K562 (cell line): ENCODE measurements at regions not wholly inside any gene's neighbourhood (a gene's known extent, or its start where the extent isn't known, plus 50 kb on each side); places are given as distances from the start of the nearest gene placed in this dataset.

Source experiments
- ATAC-seq: fragments of 200-7000 bp; cut with Tn5 transposase; 3 replicates; pipeline ENCODE4 v1.9.1; 2020; ENCODE audit warnings: moderate library complexity
- BruUV-seq: library from RNA; stranded (reverse); fragments of 400-500 nt; replicated peaks from 2 replicates; lab custom pipeline; 2021; lab: Mats Ljungman, UMichigan
- CTCF ChIA-PET: fragments of 300-600 bp; formaldehyde crosslinking; extraction: SDS; loops from one replicate; lab custom pipeline; 2021; ENCODE audit warnings: low intra/inter-chr PET ratio; lab: Yijun Ruan, JAX
- POLR2A ChIA-PET: fragments of 300-600, 350-650 bp; sonication (Branson Sonifier 250); formaldehyde crosslinking; extraction: SDS; loops from one replicate; lab custom pipeline; 2021; ENCODE audit warnings: antibody characterized with exemption, inconsistent platforms; lab: Yijun Ruan, JAX
- DNase-seq, 4 experiments: peaks; one replicate each; pipeline versions ENCODE4 v3.0.0 to v3.0.0-alpha.2; 2011 to 2018; ENCODE audit warnings: low spot score in 3 of 4, mixed read lengths in 3 of 4; ENCODE audit errors: extremely low read depth in 1 of 4
- FAIRE-seq: peaks from 2 replicates; lab custom pipeline; 2011; peaks lifted over from hg19 to GRCh38; lab: Jason Lieb, UNC
- H2AFZ ChIP-seq: 2 replicates; pipeline ENCODE4 v1.6.0; 2011; ENCODE audit warnings: low read depth, low read length, control low read depth, inconsistent platforms
- H3K27ac ChIP-seq: fragments of 200-600 bp; 3 replicates; pipeline ENCODE4 v1.8.0; 2011; ENCODE audit warnings: low read depth, mild to moderate bottlenecking, control low read depth, inconsistent platforms, low read length, moderate library complexity, mixed read lengths; ENCODE audit errors: extremely low read depth
- H3K27me3 ChIP-seq, 2 experiments: fragments of 300-600 bp in 1 of 2; 2 replicates in 1 of 2; 3 replicates in 1 of 2; pipeline versions ENCODE4 v1.6.0 to v1.8.0; 2011; ENCODE audit warnings: inconsistent platforms in 2 of 2, low read length in 2 of 2, mild to moderate bottlenecking in 1 of 2, mixed read lengths in 1 of 2, moderate library complexity in 1 of 2; ENCODE audit not compliant: control insufficient read depth in 2 of 2, insufficient read depth in 2 of 2
- H3K36me3 ChIP-seq: fragments of 300-600 bp; 3 replicates; pipeline ENCODE4 v1.8.0; 2011; ENCODE audit warnings: mild to moderate bottlenecking, low read length, inconsistent platforms; ENCODE audit not compliant: control insufficient read depth, insufficient read depth
- H3K4me1 ChIP-seq, 2 experiments: fragments of 200-600 bp in 1 of 2; replicated peaks in 1 of 2; 2 replicates in 1 of 2; 3 replicates in 1 of 2; pipeline versions ENCODE4 v1.5.1 to v1.8.0; 2011; ENCODE audit warnings: inconsistent platforms in 2 of 2, low read length in 2 of 2, mild to moderate bottlenecking in 1 of 2, mixed read lengths in 1 of 2, moderate library complexity in 1 of 2; ENCODE audit not compliant: control insufficient read depth in 2 of 2, insufficient read depth in 2 of 2
- H3K4me2 ChIP-seq: 2 replicates; pipeline ENCODE4 v1.6.1; 2011; ENCODE audit warnings: low read length, control low read depth, inconsistent platforms, mixed read lengths; ENCODE audit not compliant: insufficient read depth
- H3K4me3 ChIP-seq: fragments of 200-600 bp; sonication (generic), shearing (Covaris generic); 2 replicates; pipeline ENCODE4 v1.5.1; 2016; ENCODE audit warnings: control low read depth, inconsistent platforms
- H3K79me2 ChIP-seq: fragments of 200-600 bp; 3 replicates; pipeline ENCODE4 v1.8.0; 2011; ENCODE audit warnings: low read length, inconsistent platforms; ENCODE audit not compliant: control insufficient read depth, insufficient read depth
- H3K9ac ChIP-seq, 2 experiments: 2 replicates each; pipeline versions ENCODE4 v1.6.0 to v1.6.1; 2011; ENCODE audit warnings: low read depth in 2 of 2, low read length in 2 of 2, control low read depth in 1 of 2, inconsistent platforms in 1 of 2, mild to moderate bottlenecking in 1 of 2, mixed read lengths in 1 of 2; ENCODE audit not compliant: insufficient read depth in 1 of 2
- H3K9me1 ChIP-seq: one replicate; pipeline ENCODE4 v1.6.0; 2011; ENCODE audit warnings: inconsistent platforms, mild to moderate bottlenecking, low read length, moderate library complexity; ENCODE audit not compliant: control insufficient read depth, insufficient read depth
- H3K9me3 ChIP-seq: replicated peaks from 2 replicates; pipeline ENCODE4 v1.5.1; 2011; ENCODE audit warnings: low read depth, low read length, inconsistent platforms; ENCODE audit not compliant: control insufficient read depth, insufficient read depth
- H4K20me1 ChIP-seq: replicated peaks from 2 replicates; pipeline ENCODE4 v1.6.1; 2011; ENCODE audit warnings: low read length, inconsistent platforms, mixed read lengths; ENCODE audit not compliant: control insufficient read depth, insufficient read depth
- ADNP ChIP-seq: fragments of 200-800 bp; sonication (Bioruptor generic); IDR thresholded peaks from 2 replicates; pipeline ENCODE4 v1.6.1; 2016; ENCODE audit warnings: missing genetic modification characterization, missing compliant biosample characterization
- MAZ ChIP-seq, 2 experiments: fragments of 450-650 bp in 1 of 2; sonication (generic) in 1 of 2; formaldehyde crosslinking; IDR thresholded peaks in 1 of 2; conservative IDR thresholded peaks in 1 of 2; 2 replicates each; pipeline versions ENCODE4 v1.4.0 to v1.5.0; 2020; ENCODE audit warnings: mild to moderate bottlenecking in 1 of 2, missing genetic modification reagents in 1 of 2
- PKNOX1 ChIP-seq: fragments of 450-650 bp; IDR thresholded peaks from 2 replicates; pipeline ENCODE4 v1.6.1; 2016
- PPARD ChIP-seq: fragments of 250-450 bp; sonication (Bioruptor Pico); IDR thresholded peaks from 2 replicates; pipeline ENCODE4 v1.8.0; 2022; ENCODE audit warnings: inconsistent platforms, mild to moderate bottlenecking, moderate library complexity
- TBL1XR1 ChIP-seq, 2 experiments: IDR thresholded peaks; 2 replicates each; pipeline ENCODE4 v1.6.1; 2012; ENCODE audit warnings: improper control_type of control experiment in 2 of 2, low read length in 2 of 2, mild to moderate bottlenecking in 1 of 2
- TFE3 ChIP-seq: fragments of 450-650 bp; formaldehyde crosslinking; IDR thresholded peaks from 2 replicates; pipeline ENCODE4 v1.4.0; 2020; ENCODE audit warnings: mild to moderate bottlenecking, mixed read lengths
- TRIM25 ChIP-seq: fragments of 450-650 bp; IDR thresholded peaks from 2 replicates; pipeline ENCODE4 v1.7.0; 2016; ENCODE audit warnings: borderline replicate concordance
- ZNF766 ChIP-seq: fragments of 200-800 bp; sonication (Bioruptor generic); conservative IDR thresholded peaks from 2 replicates; pipeline ENCODE4 v1.6.1; 2016; ENCODE audit warnings: missing genetic modification characterization, missing compliant biosample characterization
- WGBS: fragments of 100-300 bp; shearing (Covaris generic); methylation state at CpG from one replicate; pipeline ENCODE4 v1.1.6; 2016; ENCODE audit warnings: low coverage, mixed read lengths; ENCODE audit not compliant: insufficient coverage; ENCODE audit errors: missing lambda C conversion rate; 5-methylcytosine and 5-hydroxymethylcytosine counted together
- in situ Hi-C: fragments of 300-500 bp; cut with MboI; formaldehyde crosslinking; loops from 4 replicates; pipeline ENCODE4 v1.15.0; 2018; ENCODE audit warnings: inconsistent platforms, mixed read lengths
- intact Hi-C: fragments of 100-400 bp; cut with micrococcal nuclease; formaldehyde crosslinking; loops from 2 replicates; pipeline ENCODE4 v1.14.2; 2022

GRCh38 chr1:221303623-221304022 lies 424.4 kb downstream of the HLX start:
- Histone ChIP-seq H3K27me3 (no peaks in the 10 kb centered on the region), H3K9me1 (no peaks in the 10 kb centered on the region), H3K9ac (no peak overlapping the region), H3K4me1 (no peaks in the 10 kb centered on the region), H3K4me2 (no peak overlapping the region), H3K4me3 (no peak overlapping the region), H4K20me1 (no peaks in the 10 kb centered on the region), H3K9me3 (no peaks in the 10 kb centered on the region), H2AFZ (no peak overlapping the region), H3K79me2 (no peaks in the 10 kb centered on the region), H3K36me3 (no peaks in the 10 kb centered on the region), H3K27ac (no peak overlapping the region)
- ChIA-PET POLR2A (no interaction called here), CTCF (no interaction called here)
- ATAC-seq (no peak), DNase-seq (no peak), FAIRE-seq (no peak)
- BruUV-seq = no TSS peak
- in situ Hi-C loops (no loop called here), intact Hi-C loops (no loop called here)
- WGBS = 0% methylated on average over 1 of the region's 1 CpG
- TF ChIP-seq TFE3 (CRISPR knock-in tag) (no peak), PKNOX1 (no peak), PPARD (CRISPR knock-in tag) (no peak), ZNF766 (CRISPR knock-in tag) (no peak), ADNP (tag) (no peak), MAZ (CRISPR knock-in tag; conservative IDR thresholded peaks at IDR 0.05 in 1 of 2, IDR thresholded peaks at IDR 0.05 in 1 of 2) (no peak), TRIM25 (no peak), TBL1XR1 (IDR thresholded peaks at IDR 0.05; ENCODE audit: low read length in 2 of 2) (no peak)
